ENCODE measurements at regions not wholly inside any gene's neighbourhood (a gene's known extent, or its start where the extent isn't known, plus 50 kb on each side); places are given as distances from the start of the nearest gene placed in this dataset.

- TF ChIP-seq CC2D1A (IDR thresholded peaks at IDR 0.05) = no peak
- no peak for TF ChIP-seq MEIS2 (IDR thresholded peaks at IDR 0.05; ENCODE audit: partially characterized antibody)
- TF ChIP-seq ZNF445 (CRISPR knock-in tag; IDR thresholded peaks at IDR 0.05; ENCODE audit: low read depth) = no peak
- no peak for TF ChIP-seq POLR2AphosphoS5 (IDR thresholded peaks at IDR 0.05; ENCODE audit: control insufficient read depth, insufficient read depth, low read depth, low read length)
- TF ChIP-seq RBFOX2 (IDR thresholded peaks at IDR 0.05; ENCODE audit: low read depth, low read length) = no peak
- TF ChIP-seq ZNF79 (CRISPR knock-in tag; IDR thresholded peaks at IDR 0.05; ENCODE audit: low read depth) = no peak
- TF ChIP-seq ZNF589 (CRISPR knock-in tag; IDR thresholded peaks at IDR 0.05; ENCODE audit: low read depth) = no peak
- no peak for TF ChIP-seq ZNF24 (IDR thresholded peaks at IDR 0.05)
- TF ChIP-seq MYNN (IDR thresholded peaks at IDR 0.05) = no peak
- TF ChIP-seq MYNN (CRISPR knock-in tag; IDR thresholded peaks at IDR 0.05) = no peak
- no peak for TF ChIP-seq ZNF347 (CRISPR knock-in tag; IDR thresholded peaks at IDR 0.05; ENCODE audit: low read depth)
- DNase-seq (ENCODE audit: extremely low read depth in 1 of 4, low spot score in 3 of 4) (no peak), FAIRE-seq (no peak), ATAC-seq (no peak)
- WGBS (ENCODE audit: insufficient coverage, low coverage, missing lambda C conversion rate) = 0% methylated on average over 1 of the region's 1 CpG
- Histone ChIP-seq H3K79me2 (ENCODE audit: control insufficient read depth, insufficient read depth, low read length) (no peaks in the 10 kb centered on the region), H3K27me3 (ENCODE audit: control insufficient read depth in 2 of 2, insufficient read depth in 2 of 2, low read length in 2 of 2) (peaks cover 0 to 22% of the 10 kb centered on the region in 2 experiments; a peak in 3 of 5 replicates), H4K20me1 (replicated peaks; ENCODE audit: control insufficient read depth, insufficient read depth, low read length) (no peaks in the 10 kb centered on the region), H3K9me1 (ENCODE audit: control insufficient read depth, insufficient read depth, low read length) (no peaks in the 10 kb centered on the region), H2AFZ (ENCODE audit: low read depth, low read length) (no peak overlapping the region), H3K4me1 (replicated peaks in 1 of 2; ENCODE audit: control insufficient read depth in 2 of 2, insufficient read depth in 2 of 2, low read length in 2 of 2) (no peaks in the 10 kb centered on the region; a peak in 1 of 5 replicates), H3K36me3 (ENCODE audit: control insufficient read depth, insufficient read depth, low read length) (no peaks in the 10 kb centered on the region), H3K4me2 (ENCODE audit: insufficient read depth, low read length) (no peak overlapping the region), H3K9me3 (replicated peaks; ENCODE audit: control insufficient read depth, insufficient read depth, low read depth, low read length) (no peaks in the 10 kb centered on the region), H3K4me3 (no peak overlapping the region), H3K27ac (ENCODE audit: extremely low read depth, low read depth, low read length) (no peak overlapping the region), H3K9ac (ENCODE audit: insufficient read depth in 1 of 2, low read depth in 2 of 2, low read length in 2 of 2) (no peak overlapping the region)
- in situ Hi-C loops (cut with MboI) (no loop called here), intact Hi-C loops (cut with micrococcal nuclease) (no loop called here)
- no TSS peak for BruUV-seq (replicated peaks)
- ChIA-PET CTCF (ENCODE audit: low intra/inter-chr PET ratio) (no interaction called here), POLR2A (interaction anchor here (0.8 kb wide), 1 partner anchor 142 kb away, joined by 4 read pairs; no protein-coding TSS in a partner anchor)
Observed at GRCh38 chr9:105069696-105070095, 141.7 kb upstream of the ABCA1 start.

Measured in K562 (cell line).